Choroid plexus epithelial cell (primary cell): ENCODE measurements at regions not wholly inside any gene's neighbourhood (a gene's known extent, or its start where the extent isn't known, plus 50 kb on each side); places are given as distances from the start of the nearest gene placed in this dataset.

Source experiments
- DNase-seq: peaks from one replicate; pipeline ENCODE4 v3.0.0-alpha.2; 2010; ENCODE audit warnings: low read depth
- H3K4me3 ChIP-seq: 2 replicates; pipeline ENCODE4 v1.5.1; 2011; ENCODE audit warnings: low read depth, mild to moderate bottlenecking, control low read depth, low read length, moderate library complexity
- CTCF ChIP-seq: conservative IDR thresholded peaks from 2 replicates; pipeline ENCODE4 v1.5.1; 2011; ENCODE audit warnings: low read depth, mild to moderate bottlenecking, control low read depth, inconsistent platforms, low read length, moderate library complexity

GRCh38 chr4:13980317-13981310, 353.1 kb upstream of the BOD1L1 start:
- TF ChIP-seq CTCF, result no peak

GRCh38 chr4:13981499-13981898, 354.0 kb upstream of the BOD1L1 start:
- H3K4me3 ChIP-seq, result no peak overlapping the region
- TF ChIP-seq CTCF, result no peak
- DNase-seq, result no peak

More at GRCh38 chr4:13980317-13981310, 353.1 kb upstream of the BOD1L1 start:
- DNase-seq, result peak; percentile 95
- no peak overlapping the region for H3K4me3 ChIP-seq

- no peak for TF ChIP-seq CTCF
- H3K4me3 ChIP-seq, result no peak overlapping the region
- no peak for DNase-seq
These were observed 354.5 kb upstream of the BOD1L1 start for GRCh38 chr4:13982010-13982409.

GRCh38 chr4:13983189-13983790, 355.8 kb upstream of the BOD1L1 start:
- DNase-seq, result no peak
- TF ChIP-seq CTCF, result no peak
- H3K4me3 ChIP-seq, result no peak overlapping the region

GRCh38 chr4:13984991-13985800, 357.7 kb upstream of the BOD1L1 start:
- no peak overlapping the region for H3K4me3 ChIP-seq
- DNase-seq, result peak; percentile 88
- no peak for TF ChIP-seq CTCF

- peak; percentile 59 for DNase-seq
- no peak for TF ChIP-seq CTCF
- H3K4me3 ChIP-seq, result no peak overlapping the region
These were observed 358.3 kb upstream of the BOD1L1 start for GRCh38 chr4:13985837-13986236.
